ENCODE measurements at regions not wholly inside any gene's neighbourhood (a gene's known extent, or its start where the extent isn't known, plus 50 kb on each side); places are given as distances from the start of the nearest gene placed in this dataset.
"Not testable (repeated sequence)": the region's sequence is repeated elsewhere in the genome, so short reads cannot be mapped to it uniquely, and the experiment has no call there.

GRCh38 chr11:92168936-92169335, 55.7 kb upstream of the FAT3 start:
- no peak for DNase-seq (ENCODE audit: low spot score)

GRCh38 chr11:92167571-92167970, 57.0 kb upstream of the FAT3 start:
- DNase-seq (ENCODE audit: low spot score), result no peak

- DNase-seq (ENCODE audit: low spot score), result no peak
Measured at GRCh38 chr11:92166335-92166734, 58.3 kb upstream of the FAT3 start.

GRCh38 chr11:92163879-92164278, 60.7 kb upstream of the FAT3 start:
- DNase-seq (ENCODE audit: low spot score), result no peak

GRCh38 chr11:92162776-92163175, 61.8 kb upstream of the FAT3 start:
- DNase-seq (ENCODE audit: low spot score), result no peak

GRCh38 chr11:92159931-92160330, 64.7 kb upstream of the FAT3 start:
- no peak for DNase-seq (ENCODE audit: low spot score)

- DNase-seq (ENCODE audit: low spot score), result not testable (repeated sequence)
Measured at GRCh38 chr11:92157390-92157789, 67.2 kb upstream of the FAT3 start.

GRCh38 chr11:92154611-92155010, 70.0 kb upstream of the FAT3 start:
- no peak for DNase-seq (ENCODE audit: low spot score)

- no peak for DNase-seq (ENCODE audit: low spot score)
Measured at GRCh38 chr11:92154110-92154509, 70.5 kb upstream of the FAT3 start.

GRCh38 chr11:92153542-92153941, 71.1 kb upstream of the FAT3 start:
- no peak for DNase-seq (ENCODE audit: low spot score)

- DNase-seq (ENCODE audit: low spot score), result no peak
Measured at GRCh38 chr11:92152245-92152644, 72.4 kb upstream of the FAT3 start.

- DNase-seq (ENCODE audit: low spot score), result no peak
Measured at GRCh38 chr11:92149996-92150395, 74.6 kb upstream of the FAT3 start.

- no peak for DNase-seq (ENCODE audit: low spot score)
Measured at GRCh38 chr11:92141725-92142124, 82.9 kb upstream of the FAT3 start.

- no peak for DNase-seq (ENCODE audit: low spot score)
Measured at GRCh38 chr11:92141159-92141558, 83.5 kb upstream of the FAT3 start.

GRCh38 chr11:92140021-92140420, 84.6 kb upstream of the FAT3 start:
- DNase-seq (ENCODE audit: low spot score), result no peak

GRCh38 chr11:92138296-92138695, 86.3 kb upstream of the FAT3 start:
- DNase-seq (ENCODE audit: low spot score), result no peak

- DNase-seq (ENCODE audit: low spot score), result no peak
Measured at GRCh38 chr11:92137747-92138146, 86.9 kb upstream of the FAT3 start.

- no peak for DNase-seq (ENCODE audit: low spot score)
Measured at GRCh38 chr11:92136797-92137196, 87.8 kb upstream of the FAT3 start.

GRCh38 chr11:92131289-92131865, 93.2 kb upstream of the FAT3 start:
- no peak for DNase-seq (ENCODE audit: low spot score)

- no peak for DNase-seq (ENCODE audit: low spot score)
Measured at GRCh38 chr11:92130421-92130831, 94.2 kb upstream of the FAT3 start.

GRCh38 chr11:92129811-92130210, 94.8 kb upstream of the FAT3 start:
- DNase-seq (ENCODE audit: low spot score), result no peak

GRCh38 chr11:92128026-92128425, 96.6 kb upstream of the FAT3 start:
- no peak for DNase-seq (ENCODE audit: low spot score)

- DNase-seq (ENCODE audit: low spot score), result no peak
Measured at GRCh38 chr11:92125321-92125720, 99.3 kb upstream of the FAT3 start.

- DNase-seq (ENCODE audit: low spot score), result no peak
Measured at GRCh38 chr11:92123540-92123939, 101.1 kb upstream of the FAT3 start.

- no peak for DNase-seq (ENCODE audit: low spot score)
Measured at GRCh38 chr11:92122561-92122960, 102.1 kb upstream of the FAT3 start.

Measured in cerebellar cortex (tissue), 1 donor.